C4-2B (cell line): ENCODE measurements at regions not wholly inside any gene's neighbourhood (a gene's known extent, or its start where the extent isn't known, plus 50 kb on each side); places are given as distances from the start of the nearest gene placed in this dataset.
A peak's percentile ranks its signal among the peaks of the same experiment; 100 is the strongest.

Experiments
- H3K27ac ChIP-seq: fragments of 450-650 bp; 2 replicates; pipeline ENCODE4 v1.5.1; 2017
- CTCF ChIP-seq: fragments of 450-650 bp; conservative IDR thresholded peaks from 2 replicates; pipeline ENCODE4 v1.5.1; 2017; ENCODE audit warnings: mild to moderate bottlenecking
- ZFX ChIP-seq: fragments of 450-650 bp; IDR thresholded peaks from 2 replicates; pipeline ENCODE4 v1.6.1; 2017

GRCh38 chr4:138912704-138913340 lies 102.8 kb upstream of the NOCT start:
- H3K27ac ChIP-seq = peak overlapping the region; percentile 76
- TF ChIP-seq CTCF (no peak), ZFX (no peak)

- H3K27ac ChIP-seq = peak overlapping the region; percentile 90
- TF ChIP-seq ZFX = no peak
- TF ChIP-seq CTCF = no peak
Measured at GRCh38 chr4:138911909-138912703, 103.5 kb upstream of the NOCT start.

- peak overlapping the region; percentile 90 for H3K27ac ChIP-seq
- TF ChIP-seq ZFX (no peak), CTCF (no peak)
Measured at GRCh38 chr4:138910914-138911336, 104.7 kb upstream of the NOCT start.

GRCh38 chr4:138910195-138910913 lies 105.2 kb upstream of the NOCT start:
- peak overlapping the region; percentile 90 for H3K27ac ChIP-seq
- TF ChIP-seq CTCF = no peak
- no peak for TF ChIP-seq ZFX

GRCh38 chr4:138909587-138909986 lies 106.0 kb upstream of the NOCT start:
- no peak for TF ChIP-seq ZFX
- TF ChIP-seq CTCF = no peak
- H3K27ac ChIP-seq = peak overlapping the region; percentile 90; the same call in 1 of the 2 replicates

- peak overlapping the region; percentile 33; the same call in 1 of the 2 replicates for H3K27ac ChIP-seq
- TF ChIP-seq ZFX = no peak
- no peak for TF ChIP-seq CTCF
Measured at GRCh38 chr4:138908134-138908533, 107.4 kb upstream of the NOCT start.

GRCh38 chr4:138907174-138907573 lies 108.4 kb upstream of the NOCT start:
- TF ChIP-seq ZFX (no peak), CTCF (no peak)
- no peak overlapping the region for H3K27ac ChIP-seq
